Ascending aorta (tissue), 2 donors: ENCODE measurements at regions not wholly inside any gene's neighbourhood (a gene's known extent, or its start where the extent isn't known, plus 50 kb on each side); places are given as distances from the start of the nearest gene placed in this dataset.

Experiments used
- DNase-seq, 2 donors: peaks; one replicate each; pipeline ENCODE4 v3.0.0-alpha.2; 2019; ENCODE audit warnings: low spot score in 2 of 2
- H3K27ac ChIP-seq, 2 donors: fragments of 200-600 bp; sonication (generic); one replicate each; pipeline ENCODE4 v1.5.1; 2016 to 2017; ENCODE audit warnings: mild to moderate bottlenecking in 1 of 2
- H3K27me3 ChIP-seq: fragments of 200-600 bp; sonication (generic); one replicate; pipeline ENCODE4 v1.5.1; 2017
- H3K36me3 ChIP-seq, 2 donors: fragments of 200-600 bp; sonication (generic); one replicate each; pipeline ENCODE4 v1.5.1; 2016
- H3K4me1 ChIP-seq, 2 donors: fragments of 200-600 bp; sonication (generic); one replicate each; pipeline ENCODE4 v1.5.1; 2016 to 2017; ENCODE audit warnings: mild to moderate bottlenecking in 1 of 2
- H3K4me3 ChIP-seq, 2 donors: fragments of 200-600 bp; sonication (generic); one replicate each; pipeline ENCODE4 v1.5.1; 2016 to 2017; ENCODE audit warnings: mild to moderate bottlenecking in 1 of 2
- H3K9me3 ChIP-seq, 2 donors: fragments of 200-600 bp; sonication (generic); one replicate each; pipeline ENCODE4 v1.5.1; 2016
- CTCF ChIP-seq, 3 experiments: fragments of 200-600 bp in 2 of 3; fragments of 450-650 bp in 1 of 3; sonication (generic) in 2 of 3; IDR thresholded peaks; one replicate each; pipeline ENCODE4 v1.5.1; 2016 to 2019; ENCODE audit warnings: antibody characterized with exemption in 3 of 3, mild to moderate bottlenecking in 1 of 3, moderate library complexity in 1 of 3
- intact Hi-C: fragments of 100-400 bp; cut with DNase I; formaldehyde crosslinking; loops from one replicate; pipeline ENCODE4 v1.15.1; 2023

- no peak overlapping the region for H3K4me3 ChIP-seq
- no peak for DNase-seq
- H3K4me1 ChIP-seq: peaks cover 0 to 6% of the 10 kb centered on the region in 2 donors
- intact Hi-C loops: no loop called here
- no peaks in the 10 kb centered on the region for H3K36me3 ChIP-seq
- no peak for TF ChIP-seq CTCF (IDR thresholded peaks at IDR 0.05)
- H3K9me3 ChIP-seq: no peaks in the 10 kb centered on the region
- no peak overlapping the region for H3K27ac ChIP-seq
- H3K27me3 ChIP-seq: no peaks in the 10 kb centered on the region
These were observed 102.5 kb upstream of the BASP1 start for GRCh38 chr5:17114715-17115599.

- no peak overlapping the region for H3K4me3 ChIP-seq
- peaks cover 0 to 6% of the 10 kb centered on the region in 2 donors for H3K4me1 ChIP-seq
- no peaks in the 10 kb centered on the region for H3K9me3 ChIP-seq
- DNase-seq: no peak
- intact Hi-C loops: no loop called here
- H3K27ac ChIP-seq: no peak overlapping the region
- no peaks in the 10 kb centered on the region for H3K27me3 ChIP-seq
- TF ChIP-seq CTCF (IDR thresholded peaks at IDR 0.05): no peak
- H3K36me3 ChIP-seq: no peaks in the 10 kb centered on the region
These were observed 101.6 kb upstream of the BASP1 start for GRCh38 chr5:17115855-17116254.

- Histone ChIP-seq H3K9me3 (no peaks in the 10 kb centered on the region), H3K27me3 (no peaks in the 10 kb centered on the region), H3K36me3 (no peaks in the 10 kb centered on the region), H3K27ac (no peak overlapping the region), H3K4me3 (no peak overlapping the region), H3K4me1 (peaks cover 3 to 6% of the 10 kb centered on the region in 2 donors)
- DNase-seq: peak; percentile 38 to 80
- no peak for TF ChIP-seq CTCF (IDR thresholded peaks at IDR 0.05)
- intact Hi-C loops: no loop called here
These were observed 98.8 kb upstream of the BASP1 start for GRCh38 chr5:17118631-17119030.

- Histone ChIP-seq H3K4me3 (no peak overlapping the region), H3K27me3 (no peaks in the 10 kb centered on the region), H3K9me3 (no peaks in the 10 kb centered on the region), H3K4me1 (peaks cover 0 to 3% of the 10 kb centered on the region in 2 donors), H3K36me3 (no peaks in the 10 kb centered on the region), H3K27ac (no peak overlapping the region)
- intact Hi-C loops: no loop called here
- DNase-seq: no peak
- TF ChIP-seq CTCF (IDR thresholded peaks at IDR 0.05): no peak
These were observed 97.2 kb upstream of the BASP1 start for GRCh38 chr5:17120209-17120608.

- DNase-seq: no peak
- no peaks in the 10 kb centered on the region for H3K9me3 ChIP-seq
- intact Hi-C loops: no loop called here
- H3K27ac ChIP-seq: no peak overlapping the region
- H3K36me3 ChIP-seq: no peaks in the 10 kb centered on the region
- no peak overlapping the region for H3K4me3 ChIP-seq
- no peaks in the 10 kb centered on the region for H3K27me3 ChIP-seq
- H3K4me1 ChIP-seq: peaks cover 0 to 3% of the 10 kb centered on the region in 2 donors
- TF ChIP-seq CTCF (IDR thresholded peaks at IDR 0.05): no peak
These were observed 95.7 kb upstream of the BASP1 start for GRCh38 chr5:17121776-17122175.
